IPS-18a (cell line): ENCODE measurements at regions not wholly inside any gene's neighbourhood (a gene's known extent, or its start where the extent isn't known, plus 50 kb on each side); places are given as distances from the start of the nearest gene placed in this dataset.
"Not testable (repeated sequence)": the region's sequence is repeated elsewhere in the genome, so short reads cannot be mapped to it uniquely, and the experiment has no call there.

Source experiments
- H3K27ac ChIP-seq: one replicate; pipeline ENCODE4 v1.5.1; 2013; ENCODE audit warnings: low read length
- H3K27me3 ChIP-seq: one replicate; pipeline ENCODE4 v1.6.1; 2013; ENCODE audit warnings: mild to moderate bottlenecking, low read length; ENCODE audit not compliant: control insufficient read depth, insufficient read depth
- H3K36me3 ChIP-seq: one replicate; pipeline ENCODE4 v1.6.1; 2013; ENCODE audit warnings: low read depth, low read length; ENCODE audit not compliant: control insufficient read depth
- H3K4me1 ChIP-seq: one replicate; pipeline ENCODE4 v1.6.1; 2013; ENCODE audit warnings: low read depth, low read length; ENCODE audit not compliant: control insufficient read depth
- H3K4me3 ChIP-seq: one replicate; pipeline ENCODE4 v1.5.1; 2013; ENCODE audit warnings: low read length
- H3K9ac ChIP-seq: one replicate; pipeline ENCODE4 v1.6.1; 2013; ENCODE audit warnings: mild to moderate bottlenecking, low read length, moderate library complexity
- H3K9me3 ChIP-seq: one replicate; pipeline ENCODE4 v1.6.1; 2013; ENCODE audit warnings: low read depth, low read length; ENCODE audit not compliant: control insufficient read depth

DNA sequence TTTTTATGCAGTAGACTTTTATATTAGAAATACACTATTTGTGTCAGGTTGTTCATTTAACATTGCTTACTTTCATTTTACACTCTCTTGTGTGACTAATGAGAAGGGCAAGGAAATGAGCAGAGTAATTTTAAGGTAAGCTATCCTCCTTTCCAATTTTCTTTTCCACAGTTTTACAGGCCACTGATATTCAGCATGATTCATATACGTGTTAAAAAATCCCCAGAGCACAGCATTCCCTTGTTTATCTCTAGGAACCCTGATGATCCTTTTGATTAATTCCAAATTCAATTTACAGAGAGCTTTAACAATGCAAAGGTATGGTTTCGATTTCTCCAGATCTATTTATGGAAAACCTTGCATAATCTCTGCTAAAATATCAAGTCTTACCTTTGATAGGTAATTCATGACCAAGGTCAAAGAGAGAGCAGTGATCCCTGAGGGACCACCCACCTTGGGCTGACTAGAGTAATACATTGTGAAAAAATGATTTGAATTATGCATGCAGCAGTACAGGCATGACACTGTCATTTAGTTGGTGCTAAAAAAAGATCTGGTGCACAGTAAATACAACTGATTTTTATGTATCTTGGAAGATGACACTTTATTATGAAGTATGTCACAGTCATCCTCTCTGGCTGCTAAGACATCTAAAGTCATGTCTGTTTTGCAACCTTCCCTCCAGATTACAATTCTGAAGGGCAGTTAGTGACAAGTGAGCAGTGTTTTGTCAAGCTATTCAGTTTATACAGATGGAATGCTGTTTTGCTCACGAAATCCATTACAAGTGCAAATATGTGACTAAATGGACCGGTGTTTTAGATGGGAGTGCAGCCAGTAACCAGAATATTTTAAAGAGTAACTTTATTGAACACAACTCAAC, 736.6 kb downstream of the EPHA7 start:
- H3K9ac ChIP-seq, result no peak overlapping the region
- H3K27ac ChIP-seq, result no peak overlapping the region
- no peaks in the 10 kb centered on the region for H3K27me3 ChIP-seq
- no peak overlapping the region for H3K4me3 ChIP-seq
- H3K4me1 ChIP-seq, result no peaks in the 10 kb centered on the region
- H3K36me3 ChIP-seq, result no peaks in the 10 kb centered on the region
- H3K9me3 ChIP-seq, result no peaks in the 10 kb centered on the region

DNA sequence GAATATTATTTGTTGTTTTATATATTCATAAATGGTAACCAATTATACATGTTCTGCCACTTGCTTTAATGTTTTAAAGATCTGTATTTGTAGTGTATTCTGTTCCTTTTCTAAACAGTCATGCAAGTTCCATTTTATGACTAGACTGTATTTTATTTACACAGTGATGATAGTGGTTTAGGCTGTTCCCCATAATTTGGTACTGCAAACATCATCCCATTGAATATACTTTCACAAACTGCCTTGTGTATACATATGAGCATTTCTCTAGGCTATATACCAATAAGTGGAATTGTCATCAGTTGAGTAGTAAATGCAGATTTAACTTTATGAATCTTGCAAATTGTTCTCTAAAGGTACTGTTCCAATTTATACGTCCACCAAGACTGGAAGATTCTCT, 738.0 kb downstream of the EPHA7 start:
- H3K4me1 ChIP-seq, result no peaks in the 10 kb centered on the region
- no peak overlapping the region for H3K9ac ChIP-seq
- H3K27me3 ChIP-seq, result no peaks in the 10 kb centered on the region
- H3K9me3 ChIP-seq, result no peaks in the 10 kb centered on the region
- no peak overlapping the region for H3K27ac ChIP-seq
- no peaks in the 10 kb centered on the region for H3K36me3 ChIP-seq
- H3K4me3 ChIP-seq, result no peak overlapping the region

DNA sequence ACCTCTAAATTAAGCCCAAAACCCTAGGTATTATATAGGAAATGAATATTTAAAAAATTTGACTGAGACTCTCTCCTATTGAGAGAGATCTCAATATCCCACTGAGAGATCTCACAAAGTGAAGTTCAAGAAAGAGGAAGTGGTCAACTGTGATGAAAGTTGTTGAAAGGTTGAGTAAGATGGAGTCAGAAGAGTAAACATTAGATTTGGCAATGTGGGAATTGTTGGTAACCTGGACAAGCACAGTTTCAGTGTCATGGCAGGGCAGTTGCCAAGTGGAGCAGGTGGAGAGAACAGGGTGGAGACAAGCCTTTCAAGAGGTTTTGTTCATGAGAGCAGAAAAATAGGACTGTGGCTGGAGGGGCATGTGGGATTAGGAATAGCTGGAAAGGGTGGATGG, 747.9 kb downstream of the EPHA7 start:
- H3K4me1 ChIP-seq, H3K9ac ChIP-seq, H3K27ac ChIP-seq, H3K4me3 ChIP-seq, H3K36me3 ChIP-seq, H3K9me3 ChIP-seq, H3K27me3 ChIP-seq: not testable (repeated sequence)

DNA sequence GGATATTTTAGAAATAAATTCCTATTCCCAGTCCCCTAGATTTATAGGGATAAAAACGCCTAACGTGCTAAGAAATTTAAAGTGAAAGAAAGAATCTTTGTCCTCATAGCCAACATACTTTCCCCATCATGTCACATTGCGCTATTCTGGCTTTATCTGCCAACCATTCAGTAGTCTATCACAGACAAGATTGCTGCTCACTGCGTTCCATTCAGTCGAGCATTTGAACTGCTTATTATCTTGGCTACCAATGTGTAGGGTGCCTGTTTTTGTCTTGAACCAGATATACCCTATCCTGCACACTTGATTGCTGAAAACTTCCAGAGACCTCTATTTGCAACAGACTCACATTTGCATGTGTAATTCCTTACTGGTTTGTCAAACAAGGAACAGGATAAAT, 751.5 kb downstream of the EPHA7 start:
- Histone ChIP-seq H3K4me1 (no peaks in the 10 kb centered on the region), H3K36me3 (no peaks in the 10 kb centered on the region), H3K9me3 (no peaks in the 10 kb centered on the region), H3K27me3 (no peaks in the 10 kb centered on the region), H3K27ac (no peak overlapping the region), H3K4me3 (no peak overlapping the region), H3K9ac (no peak overlapping the region)

DNA sequence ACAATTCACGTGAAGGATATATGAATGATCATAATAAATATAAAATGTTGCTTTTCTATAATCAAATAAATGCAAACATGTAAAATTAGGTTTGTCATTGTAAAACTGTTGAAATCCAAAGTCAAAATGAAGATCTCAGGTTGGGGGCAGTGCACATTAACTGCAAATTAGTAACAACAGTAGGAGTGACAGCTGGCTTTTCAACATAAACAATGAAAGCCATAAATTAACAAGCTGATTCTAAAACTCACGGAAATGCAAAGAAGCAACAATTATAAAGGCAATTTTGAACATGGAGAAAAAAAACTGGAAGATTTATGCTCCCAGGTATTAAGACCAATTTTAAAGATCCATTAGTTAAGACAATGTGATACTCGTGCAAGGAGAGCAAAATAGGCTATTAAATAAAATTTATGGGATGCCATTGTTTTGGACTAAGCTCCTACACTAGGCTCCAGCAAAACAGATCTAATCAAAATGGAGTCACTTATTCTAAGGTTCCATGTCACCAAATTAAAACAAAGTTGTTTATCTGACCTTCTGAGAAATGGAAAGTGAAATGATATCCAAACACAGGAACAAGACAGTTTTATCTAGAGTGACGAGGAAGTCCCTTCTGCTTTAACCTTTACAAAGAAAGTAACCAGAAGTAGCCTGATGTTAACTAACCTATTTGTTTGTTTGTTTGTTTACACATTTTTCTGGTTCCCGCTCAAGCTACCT, 770.8 kb downstream of the EPHA7 start:
- no peaks in the 10 kb centered on the region for H3K9me3 ChIP-seq
- no peaks in the 10 kb centered on the region for H3K4me1 ChIP-seq
- no peak overlapping the region for H3K27ac ChIP-seq
- H3K27me3 ChIP-seq, result no peaks in the 10 kb centered on the region
- no peaks in the 10 kb centered on the region for H3K36me3 ChIP-seq
- H3K4me3 ChIP-seq, result no peak overlapping the region
- H3K9ac ChIP-seq, result no peak overlapping the region

DNA sequence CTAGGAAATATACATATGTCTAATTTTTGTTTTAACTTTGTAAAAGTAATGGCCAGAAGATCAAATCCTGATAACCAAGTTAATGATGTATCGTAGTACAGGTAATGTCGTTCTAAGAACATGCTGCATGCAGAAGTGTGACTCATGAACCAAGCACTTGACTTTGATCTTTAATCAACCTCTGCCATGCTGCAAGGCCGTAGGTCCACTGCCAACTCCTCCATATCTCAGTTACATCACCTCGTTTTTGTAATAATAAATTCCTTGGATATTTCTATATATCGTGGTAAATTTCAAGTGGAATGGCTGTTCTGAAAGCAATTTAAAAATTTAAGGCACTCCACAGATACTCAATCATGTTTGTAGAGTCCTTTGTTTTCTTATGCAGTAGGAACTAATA, 771.7 kb downstream of the EPHA7 start:
- Histone ChIP-seq H3K36me3 (no peaks in the 10 kb centered on the region), H3K4me1 (no peaks in the 10 kb centered on the region), H3K27me3 (no peaks in the 10 kb centered on the region), H3K9ac (no peak overlapping the region), H3K27ac (no peak overlapping the region), H3K4me3 (no peak overlapping the region), H3K9me3 (no peaks in the 10 kb centered on the region)

DNA sequence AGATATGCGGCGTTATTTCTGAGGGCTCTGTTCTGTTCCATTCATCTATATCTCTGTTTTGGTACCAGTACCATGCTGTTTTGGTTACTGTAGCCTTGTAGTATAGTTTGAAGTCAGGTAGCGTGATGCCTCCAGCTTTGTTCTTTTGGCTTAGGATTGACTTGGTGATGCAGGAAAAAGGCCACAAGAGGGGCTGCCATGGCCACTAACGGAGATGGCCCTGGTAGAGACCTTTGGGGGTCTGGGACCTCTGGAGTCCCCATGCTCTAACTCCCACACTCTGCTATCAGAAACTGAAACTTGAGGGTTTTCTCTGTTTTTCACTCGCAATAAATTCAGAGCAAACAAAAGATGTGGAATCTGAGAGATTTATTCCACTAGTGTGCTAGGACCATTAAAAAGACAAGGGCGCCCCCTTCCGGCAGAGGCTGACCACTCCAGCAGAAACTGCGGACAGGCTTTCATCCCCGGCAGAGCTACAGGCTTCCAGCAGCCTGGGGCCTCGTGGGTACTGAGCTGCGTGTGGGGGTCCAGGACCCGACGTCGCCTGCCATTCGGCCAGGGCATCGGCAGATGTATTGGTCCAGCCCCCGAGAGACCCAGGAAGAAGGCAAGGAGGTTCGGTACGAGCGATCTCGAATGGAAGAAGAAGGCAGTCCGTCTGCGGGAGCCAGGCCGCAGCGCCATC, 775.1 kb downstream of the EPHA7 start:
- not testable (repeated sequence) for H3K4me1 ChIP-seq, H3K9ac ChIP-seq, H3K36me3 ChIP-seq, H3K27ac ChIP-seq, H3K27me3 ChIP-seq, H3K9me3 ChIP-seq, H3K4me3 ChIP-seq

DNA sequence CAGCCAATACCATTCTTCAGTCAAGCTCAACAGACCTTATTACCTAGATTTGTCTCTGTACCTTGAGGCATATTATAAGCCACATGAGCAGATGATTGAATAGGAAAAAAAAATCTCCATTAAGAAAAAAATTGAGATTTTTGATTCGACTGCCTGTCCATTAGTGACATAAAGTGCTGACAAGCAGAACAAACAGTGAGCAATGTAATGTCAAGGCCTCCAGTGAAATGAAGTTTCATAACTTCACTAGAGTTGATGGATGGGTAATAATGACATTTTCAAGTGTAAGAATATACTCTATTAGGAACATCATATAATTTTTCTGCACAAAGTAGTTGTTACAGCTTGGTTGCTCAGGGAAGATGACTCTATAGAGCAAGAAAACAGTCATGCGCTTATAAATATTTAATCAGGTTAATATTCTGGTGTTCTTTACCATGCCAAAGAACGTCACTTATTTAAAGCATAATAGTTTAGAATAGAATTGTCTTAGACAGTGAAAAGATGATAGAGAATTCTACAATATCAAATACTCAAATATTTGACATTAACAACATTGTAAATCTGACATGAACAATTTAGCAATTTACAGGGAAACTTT, 783.7 kb downstream of the EPHA7 start:
- H3K4me3 ChIP-seq, result no peak overlapping the region
- H3K36me3 ChIP-seq, result no peaks in the 10 kb centered on the region
- H3K9me3 ChIP-seq, result no peaks in the 10 kb centered on the region
- H3K27ac ChIP-seq, result no peak overlapping the region
- no peaks in the 10 kb centered on the region for H3K27me3 ChIP-seq
- no peaks in the 10 kb centered on the region for H3K4me1 ChIP-seq
- H3K9ac ChIP-seq, result no peak overlapping the region

DNA sequence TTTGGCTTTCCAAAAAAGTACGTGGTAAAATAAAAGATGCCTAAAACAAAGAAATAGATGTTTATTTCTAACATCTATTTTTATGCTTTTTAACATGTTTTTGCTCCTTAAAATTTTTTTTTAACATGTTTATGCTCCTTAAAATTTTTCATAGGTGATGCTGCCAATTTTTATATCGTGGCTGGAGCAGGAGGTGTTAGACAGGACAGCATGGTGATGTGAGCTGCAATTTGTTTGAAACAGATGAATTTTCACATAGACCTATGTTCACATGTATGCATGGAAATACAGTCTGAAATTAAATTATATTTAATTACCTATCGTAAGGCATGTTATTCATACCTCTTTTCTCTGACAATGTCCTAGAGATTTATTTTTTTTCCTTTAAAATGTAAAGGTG, 784.8 kb downstream of the EPHA7 start:
- no peak overlapping the region for H3K27ac ChIP-seq
- no peaks in the 10 kb centered on the region for H3K9me3 ChIP-seq
- H3K36me3 ChIP-seq, result no peaks in the 10 kb centered on the region
- no peak overlapping the region for H3K4me3 ChIP-seq
- no peaks in the 10 kb centered on the region for H3K27me3 ChIP-seq
- H3K9ac ChIP-seq, result no peak overlapping the region
- H3K4me1 ChIP-seq, result no peaks in the 10 kb centered on the region

DNA sequence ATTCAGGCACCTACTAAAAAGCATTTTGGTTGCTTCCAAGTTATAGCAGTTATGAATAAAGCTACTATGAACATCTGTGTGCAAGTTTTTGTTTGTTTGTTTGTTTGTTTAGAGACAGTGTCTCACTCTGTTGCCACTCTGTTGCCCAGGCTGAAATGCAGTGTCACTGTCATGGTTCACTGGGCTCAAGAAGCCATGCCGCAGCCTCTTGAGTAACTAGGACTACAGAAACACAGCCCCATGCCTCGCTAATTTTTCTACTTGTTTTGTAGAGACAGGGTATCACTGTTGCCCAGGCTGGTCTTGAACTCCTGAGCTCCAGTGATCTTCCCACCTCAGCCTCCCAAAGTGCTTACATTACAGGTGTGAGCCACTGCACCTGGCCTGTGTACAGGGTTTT, 795.9 kb downstream of the EPHA7 start:
- Histone ChIP-seq H3K4me3 (no peak overlapping the region), H3K9me3 (no peaks in the 10 kb centered on the region), H3K36me3 (no peaks in the 10 kb centered on the region), H3K9ac (no peak overlapping the region), H3K27me3 (no peaks in the 10 kb centered on the region), H3K4me1 (no peaks in the 10 kb centered on the region), H3K27ac (no peak overlapping the region)

DNA sequence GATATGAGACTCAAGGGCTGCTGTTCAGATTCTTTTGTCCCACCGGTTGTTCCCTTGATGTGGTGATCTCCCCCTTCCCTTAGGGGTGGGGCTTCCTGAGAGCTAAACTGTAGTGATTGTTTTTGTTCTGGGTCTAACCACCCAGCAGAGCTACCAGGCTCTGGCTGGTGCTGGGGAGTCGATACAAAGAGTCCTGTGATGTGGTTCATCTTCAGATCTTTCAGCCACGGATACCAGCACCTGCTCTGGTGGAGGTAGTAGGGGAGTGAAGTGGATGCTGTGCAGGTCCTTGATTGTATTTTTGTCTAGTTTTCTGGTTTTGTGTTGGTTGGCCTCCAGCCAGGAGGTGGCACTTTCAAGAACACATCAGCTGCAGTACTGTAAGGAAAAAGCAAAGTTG, 801.6 kb downstream of the EPHA7 start:
- Histone ChIP-seq H3K4me1 (no peaks in the 10 kb centered on the region), H3K9ac (no peak overlapping the region), H3K36me3 (no peaks in the 10 kb centered on the region), H3K27ac (no peak overlapping the region), H3K27me3 (no peaks in the 10 kb centered on the region), H3K9me3 (no peaks in the 10 kb centered on the region), H3K4me3 (no peak overlapping the region)
